HG03095 (cell line): ENCODE measurements at regions not wholly inside any gene's neighbourhood (a gene's known extent, or its start where the extent isn't known, plus 50 kb on each side); places are given as distances from the start of the nearest gene placed in this dataset.
"Not testable (repeated sequence)": the region's sequence is repeated elsewhere in the genome, so short reads cannot be mapped to it uniquely, and the experiment has no call there.

Experiments
- ATAC-seq: cut with Tn5 transposase; IDR thresholded peaks from one replicate; pipeline ENCODE4 v1.9.1; 2021; ENCODE audit warnings: moderate library complexity; ENCODE audit not compliant: unreplicated experiment

DNA sequence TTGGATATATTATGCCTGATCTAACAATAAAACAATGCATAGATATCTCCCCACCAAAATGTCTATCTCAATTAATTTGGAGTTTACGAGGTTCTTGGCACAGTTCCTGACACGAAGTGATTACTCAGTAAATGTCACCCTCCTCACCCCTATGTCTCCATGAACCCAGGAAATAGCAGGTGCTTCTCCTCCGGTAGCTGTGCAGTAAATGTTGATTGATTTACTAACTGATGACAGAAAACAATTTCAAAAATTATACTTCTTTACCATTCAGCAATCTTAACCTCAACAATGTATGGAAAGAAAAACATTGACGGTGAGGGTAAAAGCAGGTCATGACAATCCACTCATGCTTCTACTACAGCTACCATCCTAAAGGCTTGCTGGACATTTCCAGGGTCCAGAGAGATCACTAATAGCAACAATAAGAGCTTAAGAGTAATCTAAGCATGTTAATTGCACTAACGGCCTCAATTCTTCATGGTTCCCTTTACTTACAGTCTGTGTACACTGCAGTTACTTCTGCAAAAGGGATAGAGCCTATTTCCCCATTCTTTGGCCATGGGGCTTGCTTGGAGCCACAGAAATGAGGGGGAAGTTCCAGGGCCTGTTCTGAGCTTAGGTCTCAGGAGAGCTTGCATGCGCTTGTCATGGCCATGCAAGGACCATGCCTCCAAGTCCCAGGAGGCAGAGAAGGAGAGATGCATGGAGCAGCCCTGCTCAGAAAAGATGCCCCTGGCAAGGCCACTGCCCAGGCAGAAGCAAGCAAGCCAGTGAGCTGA lies 222.6 kb downstream of the ATP6V0E2 start:
- ATAC-seq, result not testable (repeated sequence)

DNA sequence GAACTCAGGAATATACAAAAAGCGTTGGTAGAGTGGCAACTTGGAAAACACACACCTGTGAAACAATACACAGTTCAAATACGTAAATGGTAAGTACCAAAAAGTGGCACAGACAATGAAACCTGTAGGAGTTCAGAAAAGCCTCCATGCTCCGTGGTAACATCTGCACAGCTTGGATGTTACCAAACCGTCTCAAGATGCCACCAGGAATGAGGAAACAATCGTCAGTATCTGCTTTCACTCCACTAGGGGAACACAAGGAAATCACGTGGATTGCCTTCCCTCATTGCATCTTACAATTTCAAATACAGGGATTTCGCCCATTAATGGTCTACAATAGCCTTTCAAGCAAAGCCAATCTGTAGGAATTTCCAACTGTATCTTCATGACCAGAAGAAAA lies 224.6 kb upstream of the LRRC61 start:
- not testable (repeated sequence) for ATAC-seq

- ATAC-seq, result not testable (repeated sequence)
Observed at GRCh38 chr7:150101282-150101681, 221.9 kb upstream of the LRRC61 start.

- not testable (repeated sequence) for ATAC-seq
Observed at GRCh38 chr7:150107283-150107682, 215.9 kb upstream of the LRRC61 start.

DNA sequence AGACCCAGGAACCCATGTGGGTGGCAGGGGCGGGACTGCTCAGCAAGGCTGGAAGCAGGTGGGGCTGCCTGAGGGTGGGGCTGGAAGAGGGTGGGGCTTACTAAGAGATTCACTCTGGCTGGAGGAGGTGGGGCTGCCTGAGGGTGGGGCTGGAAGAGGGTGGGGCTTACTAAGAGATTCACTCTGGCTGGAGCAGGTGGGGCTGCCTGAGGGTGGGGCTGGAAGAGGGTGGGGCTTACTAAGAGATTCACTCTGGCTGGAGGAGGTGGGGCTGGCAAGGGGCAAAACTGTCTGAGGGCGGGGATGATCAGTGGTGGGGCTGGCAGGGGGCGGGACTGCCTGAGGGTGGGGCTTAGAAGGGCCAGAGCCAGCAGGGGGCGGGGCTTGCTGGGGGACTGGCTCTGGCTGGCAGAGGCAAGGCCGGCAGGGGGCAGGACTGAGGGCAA lies 212.8 kb upstream of the LRRC61 start:
- ATAC-seq, result not testable (repeated sequence)

GRCh38 chr7:150110882-150111281 lies 212.3 kb upstream of the LRRC61 start:
- not testable (repeated sequence) for ATAC-seq

- not testable (repeated sequence) for ATAC-seq
Observed at GRCh38 chr7:150111373-150112139, 211.6 kb upstream of the LRRC61 start.

DNA sequence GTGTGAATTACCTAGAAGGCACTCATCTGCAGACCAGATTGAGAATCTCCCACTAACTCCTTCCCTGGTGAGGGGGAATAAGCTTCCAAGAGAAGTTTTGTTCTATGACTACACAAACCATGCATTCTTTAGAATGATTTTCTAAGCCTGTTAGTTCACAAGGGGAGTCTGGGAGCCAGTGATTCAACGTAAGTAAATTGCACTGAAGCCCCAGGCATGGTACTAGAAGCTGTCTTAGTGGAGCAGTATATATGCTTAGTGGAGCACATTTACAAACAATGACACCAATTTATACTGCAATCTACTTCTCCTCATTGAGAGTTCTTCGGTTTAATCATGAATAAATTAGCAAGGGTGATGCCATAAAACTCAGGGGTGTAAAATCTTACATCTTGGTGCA lies 209.9 kb upstream of the LRRC61 start:
- ATAC-seq, result not testable (repeated sequence)

DNA sequence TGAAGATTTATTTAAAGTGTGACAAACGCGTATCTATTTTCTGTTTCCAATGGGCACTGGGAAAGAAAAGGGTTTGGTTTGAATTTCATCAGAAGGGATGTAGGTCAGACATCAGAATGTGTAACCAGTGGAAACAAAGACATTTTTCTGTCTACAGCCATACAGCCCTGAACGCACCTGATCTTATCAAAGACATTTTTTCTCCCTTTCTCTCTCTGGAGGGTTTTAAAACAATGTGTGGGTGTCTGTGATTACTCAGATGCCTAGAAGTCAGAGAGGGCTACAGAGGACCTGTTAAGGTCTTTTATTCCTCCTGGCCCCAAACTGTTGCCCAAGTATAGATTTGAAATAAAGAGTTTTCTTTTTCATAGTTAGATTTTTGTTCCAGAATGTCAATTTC lies 208.6 kb upstream of the LRRC61 start:
- not testable (repeated sequence) for ATAC-seq

DNA sequence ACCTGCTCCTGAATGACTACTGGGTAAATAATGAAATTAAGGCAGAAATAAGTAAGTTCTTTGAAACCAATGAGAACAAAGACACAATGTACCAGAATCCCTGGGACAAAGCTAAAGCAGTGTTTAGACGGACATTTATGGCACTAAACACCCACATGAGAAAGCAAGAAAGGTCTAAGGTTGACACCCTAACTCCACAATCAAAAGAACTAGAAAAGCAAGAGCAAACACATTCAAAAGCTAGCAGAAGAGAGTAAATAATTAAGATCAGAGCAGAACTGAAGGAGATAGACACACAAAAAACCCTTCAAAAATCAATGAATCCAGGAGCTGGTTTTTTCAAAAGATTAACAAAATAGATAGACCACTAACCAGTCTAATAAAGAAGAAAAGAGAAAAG lies 203.2 kb upstream of the LRRC61 start:
- not testable (repeated sequence) for ATAC-seq

GRCh38 chr7:150125831-150126230 lies 197.3 kb upstream of the LRRC61 start:
- ATAC-seq, result not testable (repeated sequence)

GRCh38 chr7:150134451-150134850 lies 188.7 kb upstream of the LRRC61 start:
- ATAC-seq, result not testable (repeated sequence)

DNA sequence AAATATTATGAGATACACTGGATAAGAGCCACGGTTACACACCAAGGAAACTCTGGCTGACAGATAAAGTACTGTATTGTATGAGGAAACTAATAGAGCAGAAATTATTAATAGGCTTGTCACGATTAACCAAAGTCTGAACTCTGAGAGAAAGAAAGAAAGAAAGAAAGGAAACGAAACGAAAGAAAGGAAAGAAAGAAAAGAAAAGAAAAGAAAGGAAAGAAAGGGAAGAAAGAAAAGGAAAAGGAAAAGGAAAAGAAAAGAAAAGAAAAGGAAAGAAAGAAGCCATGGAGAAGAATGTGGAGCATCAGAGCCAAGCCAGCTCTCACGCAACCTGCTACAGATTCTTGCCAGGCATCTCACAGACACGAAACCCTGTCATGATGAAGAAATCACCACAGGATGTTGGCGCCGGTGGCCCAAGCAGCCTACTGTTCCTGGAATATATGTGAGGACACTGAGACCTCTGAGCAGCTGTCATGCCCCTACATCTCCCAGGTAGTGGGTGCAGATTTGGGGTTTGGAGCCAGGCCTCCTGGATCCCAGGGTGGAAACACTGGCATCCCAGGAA lies 187.4 kb upstream of the LRRC61 start:
- not testable (repeated sequence) for ATAC-seq

- ATAC-seq, result not testable (repeated sequence)
Observed at GRCh38 chr7:150139840-150140239, 183.3 kb upstream of the LRRC61 start.

GRCh38 chr7:150141525-150142345 lies 181.4 kb upstream of the LRRC61 start:
- not testable (repeated sequence) for ATAC-seq

DNA sequence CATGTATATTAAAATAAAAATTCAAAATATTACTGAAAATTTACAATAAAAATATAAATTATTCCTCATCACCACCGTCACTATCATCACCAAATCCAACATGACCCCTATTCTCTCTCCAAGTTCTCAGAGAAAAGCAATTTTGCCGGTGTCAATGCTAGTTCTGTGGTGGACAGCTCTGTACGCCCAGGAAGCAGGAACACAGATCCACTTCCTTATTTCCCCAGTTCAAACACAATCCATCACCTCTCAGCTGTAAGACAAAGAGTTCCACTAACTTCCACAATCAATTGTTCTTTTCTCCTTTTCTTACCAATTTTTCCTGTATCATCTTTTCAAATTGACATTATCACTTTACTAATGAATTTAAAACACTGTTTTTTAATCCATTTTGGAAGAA lies 177.0 kb upstream of the LRRC61 start:
- not testable (repeated sequence) for ATAC-seq

DNA sequence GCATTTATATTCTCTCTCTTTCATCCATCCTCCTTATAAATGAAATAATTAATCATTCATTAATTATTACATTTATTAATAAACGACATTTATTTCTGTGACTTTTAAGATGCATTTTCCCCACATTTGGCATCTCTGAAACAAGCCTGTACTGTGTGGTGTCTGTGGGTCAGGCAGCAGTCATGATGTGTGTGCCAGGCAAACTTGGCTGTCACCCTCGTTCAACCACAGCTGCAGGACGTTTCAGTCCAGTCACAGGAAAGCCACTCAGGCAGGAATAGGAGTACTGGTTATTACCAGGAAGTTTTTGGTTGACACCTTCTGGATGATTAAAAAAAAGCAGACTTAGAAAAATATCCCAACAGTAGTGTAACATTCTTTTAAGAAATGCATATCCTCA lies 175.6 kb upstream of the LRRC61 start:
- not testable (repeated sequence) for ATAC-seq

DNA sequence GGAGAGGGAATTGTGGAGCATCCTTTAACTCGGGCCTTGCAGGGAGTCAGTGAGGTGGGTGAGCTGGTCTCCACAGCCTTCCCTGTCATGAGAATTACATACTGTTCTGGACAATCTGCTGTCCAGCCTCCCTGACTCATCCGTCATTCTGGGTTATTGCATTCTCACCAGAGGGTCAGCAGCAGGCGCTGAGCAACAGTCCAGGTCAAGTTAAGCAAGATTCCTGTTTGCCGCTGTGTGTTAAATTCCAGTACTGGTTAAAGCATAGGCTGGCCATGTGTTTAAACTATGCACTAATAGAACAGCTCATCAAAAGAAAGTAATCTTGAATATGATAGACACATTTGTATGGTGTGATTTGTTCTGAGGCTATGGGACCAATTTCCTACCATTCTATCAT lies 167.1 kb upstream of the LRRC61 start:
- not testable (repeated sequence) for ATAC-seq

DNA sequence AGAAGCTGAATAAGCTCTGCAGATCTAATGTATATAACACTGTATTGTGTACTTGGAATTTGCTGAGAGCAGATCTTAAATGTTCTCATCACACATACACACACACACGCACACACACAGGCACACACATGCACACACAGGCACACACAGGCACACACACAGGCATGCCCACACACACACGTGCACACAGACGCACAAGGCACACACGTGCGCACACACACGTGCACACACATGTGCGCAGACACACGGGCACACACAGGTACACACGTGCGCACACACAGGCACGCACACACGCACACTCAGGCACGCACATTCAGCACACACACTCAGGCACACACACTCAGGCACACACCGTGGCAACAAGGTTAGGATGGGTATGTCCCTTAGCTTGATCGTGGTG lies 164.5 kb upstream of the LRRC61 start:
- ATAC-seq, result not testable (repeated sequence)

DNA sequence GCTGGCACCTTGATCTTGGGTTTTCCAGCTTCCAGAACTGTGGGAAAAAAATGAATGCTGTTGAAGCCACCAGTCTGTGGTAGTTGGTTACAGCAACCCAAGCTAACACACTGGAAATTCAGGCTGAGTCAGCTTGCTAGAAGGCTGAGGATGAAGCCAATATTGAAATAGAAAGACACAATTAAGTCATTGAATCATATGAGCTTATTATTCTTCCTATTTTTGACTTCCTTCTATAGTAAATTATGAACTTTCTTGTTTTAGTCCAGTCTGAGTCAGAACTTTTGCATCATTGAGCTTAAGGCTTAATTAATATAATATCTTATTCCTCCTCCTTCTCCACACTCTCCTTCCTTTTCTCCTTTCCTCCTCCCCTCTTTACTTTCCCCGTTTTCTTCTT lies 153.6 kb upstream of the LRRC61 start:
- ATAC-seq, result not testable (repeated sequence)
